Lower lobe of right lung (tissue), 2 donors: ENCODE measurements at regions not wholly inside any gene's neighbourhood (a gene's known extent, or its start where the extent isn't known, plus 50 kb on each side); places are given as distances from the start of the nearest gene placed in this dataset.
A peak's percentile ranks its signal among the peaks of the same experiment; 100 is the strongest.

ENCODE experiments used
- ATAC-seq, 2 donors: fragments of 200-7000 bp; cut with Tn5 transposase; one replicate each; pipeline ENCODE4 v1.9.1; 2020 to 2022; ENCODE audit warnings: mild to moderate bottlenecking in 2 of 2, moderate library complexity in 2 of 2
- DNase-seq: peaks from one replicate; pipeline ENCODE4 v3.0.0-alpha.2; 2020
- H3K27ac ChIP-seq: fragments of 200-600 bp; one replicate; pipeline ENCODE4 v1.8.0; 2022
- H3K27me3 ChIP-seq: fragments of 200-600 bp; one replicate; pipeline ENCODE4 v1.8.0; 2022; ENCODE audit warnings: low read depth
- H3K36me3 ChIP-seq: fragments of 200-600 bp; one replicate; pipeline ENCODE4 v1.8.0; 2022; ENCODE audit warnings: mild to moderate bottlenecking
- H3K4me1 ChIP-seq: fragments of 200-600 bp; one replicate; pipeline ENCODE4 v1.8.0; 2022
- H3K4me3 ChIP-seq: fragments of 200-600 bp; one replicate; pipeline ENCODE4 v1.8.0; 2022; ENCODE audit warnings: mild to moderate bottlenecking
- H3K9me3 ChIP-seq: fragments of 200-600 bp; one replicate; pipeline ENCODE4 v1.8.0; 2022
- CTCF ChIP-seq: fragments of 200-600 bp; IDR thresholded peaks from one replicate; pipeline ENCODE4 v1.8.0; 2022; ENCODE audit warnings: antibody characterized with exemption, mild to moderate bottlenecking
- intact Hi-C: fragments of 100-400 bp; cut with DNase I; formaldehyde crosslinking; loops from one replicate; pipeline ENCODE4 v1.11.0; 2022
- donor health status: DM: no; HTN: yes; CAD: no; lungs with severe emphysema.

GRCh38 chr2:128792476-128793054, 473.9 kb upstream of the HS6ST1 start:
- intact Hi-C loops = no loop called here
- H3K27me3 ChIP-seq = no peaks in the 10 kb centered on the region
- no peak overlapping the region for H3K4me3 ChIP-seq
- no peaks in the 10 kb centered on the region for H3K36me3 ChIP-seq
- TF ChIP-seq CTCF = no peak
- H3K27ac ChIP-seq = no peak overlapping the region
- ATAC-seq (peak in 1 of 2 donors; percentile 29), DNase-seq (no peak)
- no peaks in the 10 kb centered on the region for H3K9me3 ChIP-seq
- H3K4me1 ChIP-seq = no peaks in the 10 kb centered on the region

- intact Hi-C loops = no loop called here
- ATAC-seq (no peak), DNase-seq (no peak)
- no peaks in the 10 kb centered on the region for H3K4me1 ChIP-seq
- H3K4me3 ChIP-seq = no peak overlapping the region
- no peaks in the 10 kb centered on the region for H3K9me3 ChIP-seq
- TF ChIP-seq CTCF = no peak
- H3K27ac ChIP-seq = no peak overlapping the region
- H3K27me3 ChIP-seq = no peaks in the 10 kb centered on the region
- H3K36me3 ChIP-seq = no peaks in the 10 kb centered on the region
Measured at GRCh38 chr2:128793404-128793803, 474.7 kb upstream of the HS6ST1 start.

- DNase-seq = no peak
Measured at GRCh38 chr2:128794285-128794684, 475.6 kb upstream of the HS6ST1 start.

GRCh38 chr2:128796321-128796720, 477.7 kb upstream of the HS6ST1 start:
- TF ChIP-seq CTCF = no peak
- Histone ChIP-seq H3K36me3 (no peaks in the 10 kb centered on the region), H3K27ac (no peak overlapping the region), H3K9me3 (no peaks in the 10 kb centered on the region), H3K4me1 (no peaks in the 10 kb centered on the region), H3K27me3 (no peaks in the 10 kb centered on the region), H3K4me3 (no peak overlapping the region)
- intact Hi-C loops = no loop called here
- ATAC-seq (no peak), DNase-seq (no peak)

More at GRCh38 chr2:128794285-128794684, 475.6 kb upstream of the HS6ST1 start:
- Histone ChIP-seq H3K4me1 (no peaks in the 10 kb centered on the region), H3K4me3 (no peak overlapping the region), H3K27ac (no peak overlapping the region), H3K9me3 (no peaks in the 10 kb centered on the region), H3K36me3 (no peaks in the 10 kb centered on the region), H3K27me3 (no peaks in the 10 kb centered on the region)
- ATAC-seq = no peak
- intact Hi-C loops = no loop called here
- TF ChIP-seq CTCF = no peak

GRCh38 chr2:128797092-128797491, 478.4 kb upstream of the HS6ST1 start:
- intact Hi-C loops = no loop called here
- no peak for DNase-seq
- H3K27me3 ChIP-seq = no peaks in the 10 kb centered on the region
- no peaks in the 10 kb centered on the region for H3K4me1 ChIP-seq
- TF ChIP-seq CTCF = no peak
- no peaks in the 10 kb centered on the region for H3K9me3 ChIP-seq
- H3K36me3 ChIP-seq = no peaks in the 10 kb centered on the region
- ATAC-seq = no peak
- H3K27ac ChIP-seq = no peak overlapping the region
- H3K4me3 ChIP-seq = no peak overlapping the region
